Activated CD4-positive, alpha-beta memory T cell treated with anti-CD3 and anti-CD28 coated beads for 36 hours (primary cell): ENCODE measurements at regions not wholly inside any gene's neighbourhood (a gene's known extent, or its start where the extent isn't known, plus 50 kb on each side); places are given as distances from the start of the nearest gene placed in this dataset.

ENCODE experiments used
- CTCF ChIA-PET: fragments of 350-600 bp; sonication (Branson Sonifier 250); formaldehyde crosslinking; loops from one replicate; lab custom pipeline; 2021; ENCODE audit warnings: antibody characterized with exemption, inconsistent platforms; lab: Charles Lee
- POLR2A ChIA-PET: fragments of 350-600 bp; sonication (Branson Sonifier 250); formaldehyde crosslinking; loops from one replicate; lab custom pipeline; 2021; ENCODE audit warnings: antibody characterized with exemption; lab: Charles Lee
- DNase-seq: peaks from one replicate; pipeline ENCODE4 v3.0.0-alpha.2; 2020
- H3K27ac Mint-ChIP-seq: one replicate; pipeline ENCODE4 v1.8.0; 2021; ENCODE audit warnings: mixed read lengths
- H3K27me3 Mint-ChIP-seq: one replicate; pipeline ENCODE4 v1.8.0; 2021; ENCODE audit warnings: mixed read lengths
- H3K36me3 Mint-ChIP-seq: one replicate; pipeline ENCODE4 v1.8.0; 2021; ENCODE audit warnings: mixed read lengths
- H3K4me1 Mint-ChIP-seq: one replicate; pipeline ENCODE4 v1.8.0; 2021; ENCODE audit warnings: low read depth, mixed read lengths
- H3K4me3 Mint-ChIP-seq: one replicate; pipeline ENCODE4 v1.8.0; 2021; ENCODE audit warnings: mild to moderate bottlenecking, mixed read lengths
- H3K9me3 Mint-ChIP-seq: one replicate; pipeline ENCODE4 v1.8.0; 2021; ENCODE audit warnings: mixed read lengths
- intact Hi-C: fragments of 100-400 bp; cut with micrococcal nuclease; formaldehyde crosslinking; loops from one replicate; pipeline ENCODE4 v1.15.1; 2023

DNA sequence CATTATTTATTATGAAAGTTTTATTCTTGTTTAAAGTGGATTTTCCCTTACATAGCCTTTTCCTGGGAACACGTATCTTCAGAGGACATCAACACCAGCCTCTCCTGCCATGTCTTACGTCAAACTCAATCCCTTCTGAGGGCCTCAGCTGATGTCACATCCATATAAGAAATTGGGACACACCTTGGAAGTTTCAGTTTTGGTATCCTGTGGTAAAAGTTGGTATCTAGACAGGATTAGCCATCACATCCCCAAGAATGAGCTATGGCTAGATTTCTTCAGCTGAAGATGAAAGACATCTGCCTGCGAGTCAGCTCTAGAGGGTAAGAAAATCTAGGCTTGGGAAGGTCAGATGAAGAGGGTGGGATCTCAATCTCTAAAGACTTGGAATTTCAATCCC, 75.8 kb upstream of the ZNF516 start:
- H3K27me3 Mint-ChIP-seq: peaks cover 21% of the 10 kb centered on the region
- no peak overlapping the region for H3K27ac Mint-ChIP-seq
- H3K4me3 Mint-ChIP-seq: no peak overlapping the region
- ChIA-PET POLR2A (no interaction called here), CTCF (no interaction called here)
- intact Hi-C loops: no loop called here
- no peaks in the 10 kb centered on the region for H3K9me3 Mint-ChIP-seq
- H3K4me1 Mint-ChIP-seq: no peaks in the 10 kb centered on the region
- no peak for DNase-seq
- no peaks in the 10 kb centered on the region for H3K36me3 Mint-ChIP-seq

DNA sequence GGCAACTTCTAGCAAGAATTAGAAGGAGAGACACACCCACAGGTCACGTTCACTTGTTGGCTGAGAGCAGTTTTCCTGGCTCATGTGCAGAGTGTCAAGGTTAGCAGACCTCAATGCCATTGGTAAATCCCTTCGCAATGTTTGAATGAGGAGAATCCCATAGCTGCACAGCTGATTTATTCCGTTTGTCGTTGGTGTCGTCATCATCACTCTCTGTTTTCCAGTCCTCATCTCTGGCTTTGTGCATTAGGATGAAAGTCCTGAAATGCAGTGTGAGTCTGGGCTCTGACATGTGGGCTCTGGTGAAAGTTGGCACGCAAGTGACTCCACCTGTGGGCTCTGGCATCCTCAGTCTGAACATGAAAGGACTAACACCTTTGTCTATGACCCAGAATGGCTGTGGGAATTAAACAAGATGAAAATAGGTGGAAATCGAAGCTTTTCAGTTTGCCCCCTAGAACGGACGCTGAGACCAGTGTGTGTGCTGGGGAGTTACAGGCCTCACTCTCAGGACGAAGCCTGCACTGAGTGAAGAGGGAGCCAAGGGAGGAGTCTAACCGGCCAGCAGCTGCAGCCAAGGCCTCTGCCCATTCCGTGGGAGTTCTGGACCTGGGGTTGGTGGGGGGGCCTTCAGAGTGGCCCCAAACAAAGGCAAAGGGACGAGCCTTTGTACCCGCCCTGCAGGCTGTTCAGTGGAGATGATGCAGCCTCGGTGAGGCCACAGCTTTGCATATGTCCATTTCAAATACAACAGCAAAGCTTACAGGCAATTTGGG, 74.8 kb upstream of the ZNF516 start:
- Mint-ChIP-seq H3K4me3 (no peak overlapping the region), H3K27ac (no peak overlapping the region), H3K27me3 (peaks cover 29% of the 10 kb centered on the region), H3K4me1 (no peaks in the 10 kb centered on the region), H3K36me3 (no peaks in the 10 kb centered on the region), H3K9me3 (no peaks in the 10 kb centered on the region)
- POLR2A ChIA-PET: no interaction called here
- no peak for DNase-seq
- CTCF ChIA-PET: no interaction called here
- intact Hi-C loops: no loop called here

DNA sequence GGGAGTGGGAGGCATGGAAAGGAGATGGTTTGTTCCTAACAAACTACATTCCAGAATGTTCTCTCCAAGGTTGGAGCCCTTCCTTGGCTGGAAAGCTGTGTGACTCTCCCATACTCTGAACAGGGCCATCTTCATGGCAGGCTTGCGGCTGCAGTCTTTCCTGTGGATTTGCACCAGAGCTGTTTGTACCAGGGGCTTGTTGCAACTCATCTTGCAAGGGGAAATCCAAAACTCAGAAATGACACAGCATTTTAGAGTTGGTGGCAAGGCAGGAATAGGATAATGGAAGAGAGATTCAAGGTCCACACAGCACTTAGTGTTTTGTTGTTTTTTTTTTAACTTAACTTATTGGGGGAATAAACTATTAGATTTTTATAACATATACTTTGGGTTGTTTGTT, 73.7 kb upstream of the ZNF516 start:
- ChIA-PET CTCF (no interaction called here), POLR2A (no interaction called here)
- intact Hi-C loops: no loop called here
- Mint-ChIP-seq H3K4me1 (no peaks in the 10 kb centered on the region), H3K9me3 (no peaks in the 10 kb centered on the region), H3K27ac (no peak overlapping the region), H3K27me3 (peaks cover 33% of the 10 kb centered on the region), H3K4me3 (no peak overlapping the region), H3K36me3 (no peaks in the 10 kb centered on the region)
- no peak for DNase-seq

- H3K27me3 Mint-ChIP-seq: peaks cover 34% of the 10 kb centered on the region
- H3K27ac Mint-ChIP-seq: no peak overlapping the region
- intact Hi-C loops: no loop called here
- no peak for DNase-seq
- H3K4me3 Mint-ChIP-seq: no peak overlapping the region
- ChIA-PET CTCF (no interaction called here), POLR2A (no interaction called here)
- H3K4me1 Mint-ChIP-seq: no peaks in the 10 kb centered on the region
- H3K36me3 Mint-ChIP-seq: no peaks in the 10 kb centered on the region
- H3K9me3 Mint-ChIP-seq: no peaks in the 10 kb centered on the region
Observed at GRCh38 chr18:76567835-76568445, 72.9 kb upstream of the ZNF516 start.

DNA sequence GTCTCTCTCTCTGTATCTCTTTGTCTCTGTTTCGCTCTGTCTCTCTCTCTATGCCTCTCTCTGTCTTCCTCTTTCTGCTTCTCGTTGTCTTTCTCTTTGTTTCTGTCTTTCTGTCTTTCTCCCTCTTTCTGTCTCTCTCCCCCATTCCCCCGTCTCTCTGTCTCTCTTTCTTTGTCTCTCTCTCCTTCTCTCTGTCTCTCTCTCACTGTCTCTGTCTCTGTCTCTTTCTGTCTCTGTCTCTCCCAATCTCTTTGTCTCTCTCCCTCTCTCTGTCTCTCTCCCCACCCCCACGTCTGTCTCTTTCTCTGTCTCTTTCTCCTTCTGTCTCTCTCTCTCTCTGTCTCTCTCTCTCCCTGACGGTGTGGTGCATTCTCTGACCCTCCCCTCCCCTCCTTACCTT, 71.9 kb upstream of the ZNF516 start:
- intact Hi-C loops: no loop called here
- no peaks in the 10 kb centered on the region for H3K9me3 Mint-ChIP-seq
- no peak overlapping the region for H3K27ac Mint-ChIP-seq
- CTCF ChIA-PET: no interaction called here
- no peak for DNase-seq
- no peak overlapping the region for H3K4me3 Mint-ChIP-seq
- H3K4me1 Mint-ChIP-seq: no peaks in the 10 kb centered on the region
- peaks cover 34% of the 10 kb centered on the region for H3K27me3 Mint-ChIP-seq
- POLR2A ChIA-PET: no interaction called here
- no peaks in the 10 kb centered on the region for H3K36me3 Mint-ChIP-seq

- intact Hi-C loops: no loop called here
- Mint-ChIP-seq H3K27me3 (peaks cover 33% of the 10 kb centered on the region), H3K4me1 (no peaks in the 10 kb centered on the region), H3K4me3 (no peak overlapping the region), H3K36me3 (no peaks in the 10 kb centered on the region), H3K9me3 (no peaks in the 10 kb centered on the region), H3K27ac (no peak overlapping the region)
- ChIA-PET POLR2A (no interaction called here), CTCF (interaction anchor here (1.2 kb wide), 1 partner anchor 144 kb away, joined by 4 read pairs; no protein-coding TSS in a partner anchor)
- DNase-seq: no peak
Observed at GRCh38 chr18:76565238-76566173, 70.5 kb upstream of the ZNF516 start.

GRCh38 chr18:76564655-76565237, 69.7 kb upstream of the ZNF516 start:
- Mint-ChIP-seq H3K36me3 (no peaks in the 10 kb centered on the region), H3K4me1 (no peaks in the 10 kb centered on the region), H3K27me3 (peaks cover 32% of the 10 kb centered on the region), H3K4me3 (no peak overlapping the region), H3K9me3 (no peaks in the 10 kb centered on the region), H3K27ac (no peak overlapping the region)
- intact Hi-C loops: no loop called here
- DNase-seq: no peak
- POLR2A ChIA-PET: no interaction called here
- CTCF ChIA-PET: interaction anchor here (1.2 kb wide), 1 partner anchor 145 kb away, joined by 4 read pairs; no protein-coding TSS in a partner anchor

DNA sequence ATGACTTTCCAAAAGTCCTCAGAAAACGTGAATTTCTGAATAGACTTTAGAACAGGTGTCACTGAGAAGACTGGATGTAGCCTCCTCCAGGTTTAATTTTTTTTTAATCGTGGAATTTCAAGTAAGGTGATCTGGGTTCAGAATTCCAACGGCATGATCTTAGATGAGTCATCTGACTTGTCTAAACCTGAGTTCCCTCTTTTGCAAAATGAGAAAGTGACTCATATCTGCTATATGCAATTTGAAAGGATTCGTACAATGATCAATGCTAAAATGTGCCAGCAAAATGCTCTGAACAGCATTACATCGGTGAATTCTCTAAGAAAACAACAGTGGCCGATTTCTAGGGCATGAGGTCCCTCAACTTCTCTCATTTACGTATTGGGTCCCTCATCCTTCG, 69.1 kb upstream of the ZNF516 start:
- Mint-ChIP-seq H3K9me3 (no peaks in the 10 kb centered on the region), H3K27me3 (peaks cover 30% of the 10 kb centered on the region), H3K27ac (no peak overlapping the region), H3K36me3 (no peaks in the 10 kb centered on the region), H3K4me3 (no peak overlapping the region), H3K4me1 (no peaks in the 10 kb centered on the region)
- DNase-seq: no peak
- intact Hi-C loops: no loop called here
- ChIA-PET POLR2A (no interaction called here), CTCF (no interaction called here)

DNA sequence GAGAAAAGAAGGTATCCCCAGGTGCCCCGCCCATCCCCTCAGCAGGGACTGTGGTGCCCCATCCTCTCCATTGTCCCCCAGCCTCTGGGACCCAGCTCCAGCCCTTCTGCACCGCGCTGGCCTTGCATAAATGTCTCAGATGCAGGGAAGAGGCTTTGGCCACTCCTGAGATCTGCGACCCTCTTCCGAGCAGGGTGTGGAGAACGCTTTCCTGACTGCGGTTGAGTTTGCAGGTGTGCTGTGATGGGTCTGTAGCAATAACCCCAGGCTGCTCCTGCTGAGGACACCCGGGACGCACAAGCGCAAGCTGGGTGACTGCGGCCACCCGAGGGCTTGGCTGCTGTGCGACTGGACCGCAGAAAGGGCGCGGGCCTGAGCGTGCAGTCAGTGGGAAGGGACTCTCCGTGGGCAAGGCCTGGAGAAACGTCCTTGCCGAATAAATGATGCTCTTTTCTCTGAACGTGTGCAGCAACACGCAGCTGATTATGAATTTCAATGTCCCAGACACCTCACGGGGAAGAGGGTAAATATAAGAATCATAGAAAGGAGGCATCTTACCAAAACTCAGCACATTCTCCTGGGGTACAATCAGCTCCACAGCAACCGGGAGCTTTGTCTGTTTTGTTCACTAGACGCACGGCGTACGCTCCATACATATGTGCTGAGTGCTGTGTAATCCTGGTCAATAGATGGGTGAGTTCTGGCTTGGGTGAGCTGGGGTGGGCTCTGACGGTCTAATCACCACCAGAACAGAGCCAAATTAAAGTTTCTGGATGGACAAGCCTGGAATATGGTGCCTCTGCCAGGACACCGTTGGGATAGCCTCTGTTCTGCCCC, 67.5 kb upstream of the ZNF516 start:
- Mint-ChIP-seq H3K4me3 (no peak overlapping the region), H3K9me3 (no peaks in the 10 kb centered on the region), H3K4me1 (no peaks in the 10 kb centered on the region), H3K27ac (no peak overlapping the region), H3K36me3 (no peaks in the 10 kb centered on the region), H3K27me3 (peaks cover 26% of the 10 kb centered on the region)
- ChIA-PET POLR2A (no interaction called here), CTCF (no interaction called here)
- no peak for DNase-seq
- intact Hi-C loops: no loop called here

DNA sequence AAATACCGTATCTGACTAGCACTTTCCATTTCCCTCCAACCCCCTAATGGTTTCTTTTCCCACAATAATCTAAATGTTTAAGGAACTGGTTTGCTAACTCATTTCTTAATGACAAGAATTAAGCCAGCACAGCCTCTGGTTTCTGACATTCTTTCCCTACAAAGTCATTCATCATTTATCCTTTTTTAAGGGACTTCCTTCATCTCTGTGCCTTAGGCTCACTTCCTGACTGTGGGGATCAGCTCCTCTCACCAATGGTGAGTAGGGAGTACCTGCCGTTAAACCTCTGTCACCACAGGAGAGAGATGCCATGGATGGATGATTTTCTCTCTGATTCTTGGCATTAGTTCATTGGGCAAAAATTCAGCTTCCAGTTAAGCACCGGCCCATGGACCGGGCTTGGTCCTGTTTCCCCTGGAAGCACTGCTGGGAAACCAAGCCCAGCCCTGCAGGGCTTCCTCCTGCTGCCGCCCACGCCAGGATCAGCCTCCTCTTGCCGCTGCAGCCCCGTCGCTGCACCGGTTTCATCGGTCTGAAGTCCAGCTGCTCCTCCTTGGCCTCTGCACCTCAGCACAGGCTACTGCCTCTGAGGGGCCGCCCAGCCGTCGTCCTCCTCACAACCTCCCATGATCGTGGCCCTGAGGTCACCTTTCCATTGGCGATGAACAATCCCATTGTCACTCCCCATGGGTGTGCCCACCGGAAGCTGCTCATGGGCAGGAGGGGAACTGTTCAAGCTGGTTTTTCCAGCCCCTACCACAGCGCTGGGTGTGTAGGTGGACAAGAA, 64.0 kb upstream of the ZNF516 start:
- CTCF ChIA-PET: no interaction called here
- no peak overlapping the region for H3K4me3 Mint-ChIP-seq
- no peaks in the 10 kb centered on the region for H3K36me3 Mint-ChIP-seq
- H3K4me1 Mint-ChIP-seq: no peaks in the 10 kb centered on the region
- no peaks in the 10 kb centered on the region for H3K9me3 Mint-ChIP-seq
- no peak for DNase-seq
- POLR2A ChIA-PET: no interaction called here
- H3K27me3 Mint-ChIP-seq: peaks cover 8% of the 10 kb centered on the region
- H3K27ac Mint-ChIP-seq: no peak overlapping the region
- intact Hi-C loops: no loop called here

DNA sequence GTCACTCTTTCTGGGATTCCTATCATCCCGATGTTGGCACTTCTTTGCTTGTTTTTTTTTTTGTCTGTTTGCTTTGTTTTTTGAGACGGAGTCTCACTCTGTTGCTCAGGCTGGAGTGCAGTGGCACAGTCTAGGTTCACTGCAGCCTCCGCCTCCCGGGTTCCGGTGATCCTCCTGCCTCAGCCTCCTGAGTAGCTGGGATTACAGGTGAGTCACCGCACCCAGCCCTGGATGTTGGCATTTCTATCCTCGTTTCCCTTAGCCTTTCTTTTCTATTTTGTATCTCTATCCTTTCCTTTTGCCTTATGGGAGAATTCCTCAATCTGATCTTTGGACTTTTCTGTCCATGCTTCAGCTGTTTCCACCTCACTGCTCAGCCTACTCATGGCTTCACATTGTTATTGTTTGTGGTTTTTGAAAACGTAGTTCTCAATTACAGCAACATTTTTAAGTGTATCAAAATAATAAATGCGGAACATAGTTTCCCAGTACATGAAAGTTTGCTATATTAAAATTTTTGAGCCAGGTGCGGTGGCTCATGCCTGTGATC, 62.1 kb upstream of the ZNF516 start:
- intact Hi-C loops: no loop called here
- Mint-ChIP-seq H3K4me1 (no peaks in the 10 kb centered on the region), H3K4me3 (no peak overlapping the region), H3K9me3 (no peaks in the 10 kb centered on the region), H3K36me3 (no peaks in the 10 kb centered on the region), H3K27me3 (peaks cover 6% of the 10 kb centered on the region), H3K27ac (no peak overlapping the region)
- ChIA-PET POLR2A (no interaction called here), CTCF (no interaction called here)
- no peak for DNase-seq
